NCI-H2081 treated with DMSO at 0.1 percent for 48 hours (cell line): ENCODE measurements at regions not wholly inside any gene's neighbourhood (a gene's known extent, or its start where the extent isn't known, plus 50 kb on each side); places are given as distances from the start of the nearest gene placed in this dataset.

Source experiments
- DNase-seq: peaks from one replicate; lab custom pipeline; 2025; lab: John Stamatoyannopoulos, UW

GRCh38 chr2:157933160-157933920 lies 57.2 kb upstream of the ACVR1 start:
- no peak for DNase-seq

DNA sequence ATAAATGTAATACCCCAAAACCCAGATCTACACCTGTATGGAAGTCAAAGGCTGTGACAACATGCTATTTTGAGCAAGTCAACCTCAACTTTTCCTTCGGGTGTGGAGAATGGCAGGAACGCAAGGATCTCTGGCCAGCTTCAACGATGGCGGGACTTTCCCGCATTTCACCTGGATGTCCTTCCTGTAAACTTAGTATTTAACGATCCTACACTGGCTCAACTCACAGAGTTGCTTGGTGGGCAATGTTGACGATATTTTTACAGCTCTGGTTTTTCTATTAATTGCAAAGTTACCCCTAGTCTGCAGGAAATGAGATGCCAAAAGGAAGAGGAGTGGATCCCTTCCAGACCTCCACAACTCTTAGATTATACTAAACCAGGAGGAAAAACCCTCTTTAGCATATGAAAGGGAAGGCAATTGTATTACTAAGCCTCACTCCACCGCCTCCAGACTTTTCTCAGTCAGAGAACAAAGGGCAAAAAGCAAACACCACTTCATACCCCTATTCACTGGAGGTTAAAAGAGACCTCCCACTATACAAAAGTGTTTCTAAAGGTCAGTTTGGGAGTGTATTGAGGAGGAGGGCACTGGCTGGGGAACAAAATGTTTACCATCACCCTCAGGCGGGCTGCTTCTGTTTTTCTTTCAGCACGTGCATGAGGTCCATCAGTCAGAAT lies 56.5 kb upstream of the ACVR1 start:
- DNase-seq = no peak

DNA sequence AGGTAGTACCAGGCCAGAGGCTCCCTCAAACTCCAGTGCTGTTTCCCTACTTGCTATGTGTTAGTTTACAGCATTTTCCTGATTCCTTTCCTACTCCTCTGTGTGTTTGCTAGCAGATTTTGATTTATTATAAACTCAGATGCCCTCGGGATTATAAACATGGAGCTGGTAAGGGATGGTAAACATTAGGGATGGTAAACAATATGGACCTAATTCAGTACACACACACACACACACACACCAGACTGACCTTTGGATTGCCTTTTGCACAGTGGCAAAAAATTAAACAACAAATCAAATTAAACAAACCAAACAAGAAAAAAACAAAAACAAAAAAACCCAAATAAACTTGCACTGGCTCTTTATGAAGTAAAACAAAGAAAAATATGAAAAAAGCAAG lies 55.4 kb upstream of the ACVR1 start:
- no peak for DNase-seq

- no peak for DNase-seq
Measured at GRCh38 chr2:157930728-157931127, 54.6 kb upstream of the ACVR1 start.

- no peak for DNase-seq
Measured at GRCh38 chr2:157929871-157930667, 53.9 kb upstream of the ACVR1 start.

GRCh38 chr2:157928372-157928771 lies 52.2 kb upstream of the ACVR1 start:
- no peak for DNase-seq

- no peak for DNase-seq
Measured at GRCh38 chr2:157927155-157927554, 51.0 kb upstream of the ACVR1 start.
